Activated CD4-positive, alpha-beta T cell treated with anti-CD3 and anti-CD28 coated beads, Interleukin-2, amount 50 U/mL, for 48 hours (primary cell): ENCODE measurements at regions not wholly inside any gene's neighbourhood (a gene's known extent, or its start where the extent isn't known, plus 50 kb on each side); places are given as distances from the start of the nearest gene placed in this dataset.
"Not testable (repeated sequence)": the region's sequence is repeated elsewhere in the genome, so short reads cannot be mapped to it uniquely, and the experiment has no call there.

Experiments used
- DNase-seq, 2 experiments: peaks; one replicate each; pipeline ENCODE4 v3.0.0-alpha.2; 2020

DNA sequence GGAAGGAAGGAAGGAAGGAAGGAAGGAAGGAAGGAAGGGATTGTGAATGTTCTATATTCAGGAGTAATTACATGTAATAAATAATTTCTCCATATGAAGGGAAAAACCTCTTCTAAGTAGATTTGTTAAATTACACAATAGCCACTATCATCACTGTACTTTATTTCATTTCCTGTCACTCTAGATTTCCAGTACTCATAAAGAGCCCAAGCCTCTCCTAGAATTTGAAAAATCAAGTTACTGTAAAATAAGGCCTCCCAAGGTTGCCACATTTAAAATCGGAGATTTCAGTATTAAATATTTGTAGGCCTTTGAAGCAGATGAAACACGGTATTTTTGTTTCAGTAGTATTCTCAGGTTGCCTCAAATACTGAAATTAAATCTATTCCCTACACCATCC, 499.0 kb downstream of the CDH10 start:
- DNase-seq = no peak

DNA sequence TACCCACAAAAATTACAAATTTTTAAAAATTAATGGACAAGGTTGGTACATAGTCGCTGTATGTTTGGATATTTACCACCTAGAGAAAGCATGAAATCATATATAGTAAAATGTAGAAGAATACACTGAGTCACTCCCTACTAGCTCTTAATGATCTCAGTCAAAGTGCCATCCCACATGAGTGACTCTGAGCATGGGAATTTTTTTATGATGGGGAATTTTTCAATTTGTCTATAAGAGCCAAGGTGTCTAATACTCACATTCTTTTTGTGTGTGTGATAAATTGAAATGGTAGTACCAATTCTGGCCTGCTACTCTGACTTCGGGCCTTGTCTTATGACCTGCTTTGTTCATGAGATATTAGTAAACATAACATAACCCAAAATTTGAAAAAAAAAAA, 483.2 kb downstream of the CDH10 start:
- no peak for DNase-seq

- no peak for DNase-seq
Observed at GRCh38 chr5:24162343-24162742, 482.4 kb downstream of the CDH10 start.

DNA sequence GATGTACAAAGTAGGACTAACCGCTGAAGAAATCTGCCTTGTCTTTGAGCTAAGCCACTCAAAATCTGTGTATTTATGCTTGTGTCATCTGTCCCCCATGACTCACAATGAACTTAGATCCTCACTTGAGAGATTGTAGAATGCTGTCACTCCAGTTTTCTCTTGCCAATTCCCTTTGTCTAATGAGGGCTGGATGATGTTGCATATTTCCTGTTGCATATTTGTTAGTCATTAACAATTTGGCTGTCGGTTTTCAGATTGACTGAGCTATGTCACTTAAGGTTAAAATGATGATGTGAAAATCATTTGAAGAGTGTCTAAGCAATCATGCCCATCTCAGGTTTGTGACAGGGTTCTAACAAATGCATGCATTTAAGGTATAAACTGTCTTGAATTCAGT, 481.7 kb downstream of the CDH10 start:
- no peak for DNase-seq

DNA sequence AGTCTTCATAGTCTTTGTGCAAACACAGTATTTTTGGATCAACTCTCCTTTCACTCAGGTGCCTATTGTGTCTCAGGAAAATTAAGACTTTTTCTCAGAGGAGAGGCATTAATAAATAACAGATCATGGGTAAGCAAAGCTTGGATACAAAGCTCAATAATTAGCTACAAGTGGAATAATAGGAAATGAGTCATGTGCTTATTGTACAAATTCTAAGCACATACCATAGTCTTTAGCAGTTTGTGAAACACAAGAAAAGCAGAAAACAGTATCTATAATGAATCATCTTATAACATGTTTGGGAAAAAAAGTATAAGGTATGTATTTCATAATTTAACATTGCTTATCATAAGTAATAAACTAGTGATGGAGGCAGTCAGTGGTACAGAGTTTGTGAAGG, 477.0 kb downstream of the CDH10 start:
- no peak for DNase-seq

GRCh38 chr5:24170026-24170425, 474.8 kb downstream of the CDH10 start:
- DNase-seq = no peak

- DNase-seq = not testable (repeated sequence)
Observed at GRCh38 chr5:24170930-24171329, 473.8 kb downstream of the CDH10 start.

DNA sequence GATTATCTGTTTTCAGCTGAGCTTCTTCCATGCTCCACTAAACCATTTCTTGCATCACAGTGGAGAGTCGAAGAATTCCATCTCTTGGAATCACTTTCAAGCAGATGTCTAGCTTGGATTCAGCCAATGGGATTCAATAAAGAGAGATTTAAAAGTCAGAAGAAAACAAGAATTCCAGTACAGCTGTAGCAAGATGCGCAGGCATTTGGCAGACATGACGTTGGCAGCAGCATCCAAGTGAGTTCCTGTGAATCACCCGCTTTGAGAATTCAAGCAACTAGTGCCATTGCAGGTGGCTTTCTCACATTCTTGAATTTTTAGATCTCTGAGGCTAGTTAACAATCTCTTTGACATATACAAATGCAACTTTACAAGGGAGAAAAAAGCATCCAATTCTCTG, 467.0 kb downstream of the CDH10 start:
- no peak for DNase-seq

- DNase-seq = no peak
Observed at GRCh38 chr5:24183981-24184380, 460.8 kb downstream of the CDH10 start.

DNA sequence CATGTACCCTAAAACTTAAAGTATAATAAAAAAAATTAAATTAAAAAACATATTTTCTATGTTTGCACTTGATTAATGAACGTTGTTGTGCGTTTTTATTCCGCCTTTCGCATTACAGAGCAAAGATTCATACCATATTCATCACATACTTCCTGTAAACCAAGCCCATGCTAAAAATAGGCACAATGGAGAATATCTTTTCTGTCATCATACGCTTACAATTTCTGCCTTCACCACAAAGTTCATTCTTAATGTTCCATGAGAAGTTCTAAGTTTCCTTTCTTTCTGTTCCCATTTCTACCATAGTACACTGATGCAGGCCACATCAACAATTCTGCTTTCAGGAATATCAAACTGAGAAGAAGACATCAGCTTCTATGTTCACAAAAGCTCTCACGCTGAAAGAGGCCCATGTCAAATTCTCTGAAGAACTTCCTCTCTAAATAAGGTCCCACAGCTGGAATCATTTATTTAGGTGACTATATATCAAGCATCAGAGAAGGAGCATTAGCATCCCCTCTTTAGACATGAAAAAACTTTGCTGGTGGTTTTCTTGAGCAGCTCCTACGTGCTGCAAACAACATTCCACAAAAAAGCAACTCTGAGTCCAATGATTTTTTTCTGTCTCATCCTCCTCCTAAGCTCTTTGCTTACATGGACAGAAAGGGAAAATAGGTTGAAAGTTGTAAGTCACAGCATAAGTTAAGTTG, 456.4 kb downstream of the CDH10 start:
- DNase-seq = no peak

GRCh38 chr5:24196789-24197188, 448.0 kb downstream of the CDH10 start:
- no peak for DNase-seq

GRCh38 chr5:24208686-24209106, 436.1 kb downstream of the CDH10 start:
- no peak for DNase-seq

DNA sequence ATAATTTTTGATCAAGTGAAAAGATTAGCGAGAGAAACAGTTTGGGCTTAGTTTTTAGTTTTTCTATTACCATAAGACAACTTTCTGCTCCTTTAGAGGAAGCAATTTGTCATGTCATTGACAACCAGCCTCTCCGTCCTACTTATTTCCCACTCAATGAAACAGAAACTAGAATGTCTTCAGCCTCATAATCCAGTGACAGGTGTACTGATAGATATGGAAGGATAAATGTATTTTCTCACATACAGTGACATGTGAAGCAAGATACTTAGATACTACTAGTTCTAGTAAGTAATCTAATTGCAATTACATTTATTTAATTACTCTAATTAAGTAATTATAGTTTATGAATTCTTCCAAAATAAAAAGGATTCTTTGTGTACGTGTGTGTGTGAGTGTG, 429.7 kb downstream of the CDH10 start:
- DNase-seq = no peak

DNA sequence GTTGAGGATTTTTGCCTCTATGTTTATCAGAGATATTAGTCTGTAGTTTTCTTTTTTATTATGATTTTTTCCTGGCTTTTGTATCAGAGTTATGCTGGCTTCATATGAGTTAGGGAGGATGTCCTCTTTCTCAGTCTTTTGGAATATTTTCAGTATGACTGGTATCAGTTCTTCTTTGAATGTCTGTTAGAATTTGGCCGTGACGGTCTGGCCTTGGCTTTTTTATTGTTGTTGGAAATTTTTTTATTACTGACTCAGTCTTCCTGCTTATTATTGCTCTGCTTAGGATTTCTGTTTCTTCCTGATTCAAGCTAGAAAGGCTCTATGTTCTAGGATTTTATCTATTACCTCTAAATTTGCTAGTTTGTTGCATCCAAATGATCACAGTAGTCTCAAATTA, 421.9 kb downstream of the CDH10 start:
- no peak for DNase-seq

DNA sequence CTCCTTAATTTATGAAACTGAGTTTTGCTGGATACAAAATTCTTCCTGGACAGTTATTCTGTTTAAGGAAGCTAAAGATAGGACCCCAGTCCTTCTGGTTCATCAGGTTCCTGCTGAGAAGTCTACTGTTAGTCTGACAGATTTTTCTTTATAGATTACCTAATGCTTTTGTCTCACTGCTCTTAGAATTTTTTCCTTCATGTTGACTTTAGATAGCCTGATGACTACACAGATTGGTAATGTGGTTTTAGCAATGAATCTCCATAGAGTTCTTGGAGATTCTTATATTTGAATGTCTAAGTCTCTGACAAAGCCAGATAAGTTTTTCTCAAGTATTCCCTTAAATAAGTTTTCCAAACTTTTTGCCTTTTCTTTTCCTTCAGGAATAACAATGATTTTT, 419.7 kb downstream of the CDH10 start:
- DNase-seq = no peak

GRCh38 chr5:24226479-24226878, 418.3 kb downstream of the CDH10 start:
- no peak for DNase-seq

GRCh38 chr5:24227881-24228280, 416.9 kb downstream of the CDH10 start:
- DNase-seq = not testable (repeated sequence)

DNA sequence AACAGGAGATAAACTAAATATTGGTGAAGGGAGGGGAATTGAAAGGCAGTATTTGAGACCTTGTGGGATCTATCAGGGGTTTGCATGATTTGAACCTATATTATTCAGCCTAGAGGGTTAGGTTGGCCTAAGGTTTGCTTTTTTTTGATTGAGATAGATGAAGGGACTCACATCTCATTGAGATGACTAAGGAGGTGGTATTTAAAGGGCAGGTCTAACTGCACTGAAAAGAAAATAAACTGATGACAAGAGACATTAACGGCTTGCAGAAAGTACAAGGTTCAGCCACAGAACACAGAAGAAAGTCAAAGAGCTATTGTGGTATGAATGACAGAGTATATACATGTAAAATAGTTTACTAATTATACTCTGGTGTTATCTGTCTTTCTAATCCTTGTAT, 412.7 kb downstream of the CDH10 start:
- DNase-seq = no peak

DNA sequence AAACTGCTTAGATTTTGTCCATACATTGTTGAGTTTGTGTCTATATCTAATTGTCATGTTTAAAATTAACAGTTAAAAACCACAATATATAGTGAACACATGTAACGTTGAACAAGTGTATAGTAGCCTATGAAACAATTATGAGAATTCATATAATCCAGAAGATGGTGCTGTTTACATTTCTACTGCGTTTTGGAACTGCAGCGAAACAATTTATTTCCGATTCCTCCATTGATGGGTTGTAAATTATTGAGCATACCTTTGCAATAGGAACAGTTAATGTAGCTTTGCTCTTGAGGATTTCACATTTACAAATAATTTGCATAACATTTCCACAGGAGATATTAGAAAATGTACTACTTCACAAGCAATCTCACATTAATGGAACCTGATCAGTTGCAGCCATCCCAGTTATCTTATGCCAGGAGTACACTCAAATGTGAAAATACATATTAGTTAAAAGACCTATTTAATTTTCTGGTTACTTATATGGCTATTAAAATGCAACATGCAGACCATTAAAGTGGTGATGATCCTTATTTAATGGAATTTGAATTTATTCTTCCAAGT, 411.8 kb downstream of the CDH10 start:
- DNase-seq = no peak

DNA sequence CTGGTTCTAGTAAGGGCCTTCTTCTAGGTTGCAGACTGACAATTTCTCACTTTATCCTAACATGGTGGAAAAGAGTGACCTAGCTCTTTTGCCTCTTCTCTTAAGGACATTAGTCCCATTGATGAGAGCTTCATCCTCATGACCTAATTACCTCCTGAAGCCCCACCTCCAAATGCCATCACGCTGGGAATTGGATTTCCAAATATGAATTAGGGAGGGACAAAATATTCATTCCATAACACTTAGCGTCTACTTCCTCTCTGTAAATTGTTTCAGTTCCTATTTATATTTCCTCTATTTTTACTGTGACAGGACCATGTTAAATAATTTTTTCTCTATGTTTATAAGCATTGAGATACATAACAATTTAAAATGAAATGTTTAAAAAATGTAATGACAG, 408.8 kb downstream of the CDH10 start:
- DNase-seq = no peak

DNA sequence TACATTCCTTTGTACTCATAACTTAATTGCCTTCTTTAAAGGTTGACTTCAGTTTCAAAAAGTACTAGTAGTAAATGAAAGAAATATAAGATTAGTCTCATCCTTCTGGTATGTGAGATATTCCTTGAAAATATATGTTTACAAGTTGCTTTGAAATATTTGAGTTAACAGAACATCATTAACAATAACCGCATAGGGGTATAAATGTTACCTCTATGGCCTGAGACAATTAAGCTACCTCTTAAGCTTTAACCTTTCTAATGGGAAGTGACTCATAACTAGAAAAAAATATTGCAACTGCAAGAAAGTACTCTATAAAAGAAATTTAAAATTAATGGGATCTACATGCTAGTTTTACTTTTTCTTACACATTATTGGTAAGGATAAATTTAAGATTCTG, 399.0 kb downstream of the CDH10 start:
- DNase-seq = no peak

- DNase-seq = no peak
Observed at GRCh38 chr5:24264547-24264946, 380.2 kb downstream of the CDH10 start.

GRCh38 chr5:24265306-24265705, 379.5 kb downstream of the CDH10 start:
- DNase-seq = no peak

DNA sequence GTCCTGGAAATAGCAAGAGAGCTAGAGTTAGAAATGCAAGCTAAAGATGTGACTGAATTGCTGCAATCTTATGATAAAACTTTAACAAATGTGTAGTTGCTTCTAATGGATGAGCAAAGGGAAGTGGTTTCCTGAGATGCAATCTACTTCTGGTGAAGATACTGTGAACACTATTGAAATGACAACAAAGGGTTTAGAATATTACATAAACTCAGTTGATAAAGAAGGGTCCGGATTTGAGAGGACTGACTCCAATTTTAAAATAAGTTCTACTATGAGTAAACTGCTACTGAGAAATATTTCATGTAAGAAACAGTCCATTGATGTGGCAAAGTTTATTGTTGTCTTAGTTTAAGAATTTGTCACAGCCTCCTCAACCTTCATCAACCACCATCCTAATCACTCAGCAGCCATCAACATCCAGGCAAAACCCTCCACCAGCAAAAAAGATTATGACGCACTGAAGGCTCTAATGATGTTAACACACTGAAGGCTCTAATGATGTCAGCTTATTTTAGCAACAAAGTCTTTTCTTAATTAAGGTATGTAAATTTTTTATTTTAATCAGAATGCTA, 376.2 kb downstream of the CDH10 start:
- no peak for DNase-seq

DNA sequence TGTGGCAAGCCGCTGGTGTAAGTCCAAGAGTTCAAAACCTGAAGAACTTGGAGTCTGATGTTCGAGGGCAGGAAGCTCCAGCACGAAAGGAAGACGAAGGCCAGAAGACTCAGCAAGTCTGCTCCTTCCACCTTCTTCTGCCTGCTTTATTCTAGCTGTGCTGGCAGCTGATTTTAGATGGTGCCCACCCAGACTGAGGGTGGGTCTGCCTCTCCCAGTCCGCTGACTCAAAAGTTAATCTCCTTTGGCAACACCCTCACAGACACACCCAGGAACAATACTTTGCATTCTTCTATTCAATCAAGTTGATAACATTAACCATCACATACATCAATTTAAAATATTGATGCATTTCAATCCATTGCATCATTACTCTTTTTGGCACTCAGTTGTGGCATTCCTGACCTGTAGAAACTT, 373.1 kb downstream of the CDH10 start:
- not testable (repeated sequence) for DNase-seq
